Neural cell (in vitro differentiated cells): ENCODE measurements at regions not wholly inside any gene's neighbourhood (a gene's known extent, or its start where the extent isn't known, plus 50 kb on each side); places are given as distances from the start of the nearest gene placed in this dataset.

Experiments
- CTCF ChIP-seq: fragments of 450-650 bp; IDR thresholded peaks from 2 replicates; pipeline ENCODE4 v1.5.1; 2014; ENCODE audit warnings: antibody characterized with exemption, mild to moderate bottlenecking, moderate library complexity; ENCODE audit not compliant: poor library complexity, severe bottlenecking
- EZH2 ChIP-seq: fragments of 200-600, 300-800 bp; shearing (Covaris generic), sonication (generic); IDR thresholded peaks from 2 replicates; pipeline ENCODE4 v1.6.1; 2014; ENCODE audit warnings: antibody characterized with exemption, low read length, borderline replicate concordance, mild to moderate bottlenecking; ENCODE audit not compliant: insufficient read depth, poor library complexity, severe bottlenecking
- POLR2AphosphoS5 ChIP-seq: IDR thresholded peaks from 2 replicates; pipeline ENCODE4 v1.6.1; 2012
- RAD21 ChIP-seq: fragments of 450-650 bp; conservative IDR thresholded peaks from 2 replicates; pipeline ENCODE4 v1.6.1; 2014; ENCODE audit warnings: antibody characterized with exemption, mild to moderate bottlenecking, moderate library complexity
- REST ChIP-seq: IDR thresholded peaks from 2 replicates; pipeline ENCODE4 v1.6.1; 2012; ENCODE audit warnings: borderline replicate concordance

GRCh38 chr6:113524826-113525225 lies 332.3 kb upstream of the MARCKS start:
- no peak for TF ChIP-seq CTCF
- TF ChIP-seq RAD21 = no peak
- no peak for TF ChIP-seq EZH2
- TF ChIP-seq POLR2AphosphoS5 = no peak
- TF ChIP-seq REST = no peak
